Right lobe of liver (tissue), 4 donors: ENCODE measurements at regions not wholly inside any gene's neighbourhood (a gene's known extent, or its start where the extent isn't known, plus 50 kb on each side); places are given as distances from the start of the nearest gene placed in this dataset.

Experiments used
- CTCF ChIP-seq, 4 donors: fragments of 200-600 bp in 3 of 4; fragments of 450-650 bp in 1 of 4; IDR thresholded peaks; one replicate each; pipeline versions ENCODE4 v1.5.1 to v1.8.0; 2016 to 2022; ENCODE audit warnings: antibody characterized with exemption in 4 of 4, mild to moderate bottlenecking in 2 of 4
- POLR2A ChIP-seq: fragments of 450-650 bp; IDR thresholded peaks from one replicate; pipeline ENCODE4 v1.6.1; 2017; ENCODE audit warnings: antibody characterized with exemption, mild to moderate bottlenecking
- donor health status: DM: no; HTN: no; CAD: no.
- donor health status: DM: no; HTN: no; CAD: no.
- donor health status: DM: no; HTN: yes; CAD: no.

- no peak for TF ChIP-seq CTCF (IDR thresholded peaks at IDR 0.05)
- no peak for TF ChIP-seq POLR2A
These were observed 68.4 kb upstream of the RTN4 start for GRCh38 chr2:55118643-55119083.
